NCI-H446 treated with DMSO at 0.1 percent for 48 hours (cell line): ENCODE measurements at regions not wholly inside any gene's neighbourhood (a gene's known extent, or its start where the extent isn't known, plus 50 kb on each side); places are given as distances from the start of the nearest gene placed in this dataset.
"Not testable (repeated sequence)": the region's sequence is repeated elsewhere in the genome, so short reads cannot be mapped to it uniquely, and the experiment has no call there.

Experiments used
- DNase-seq: peaks from one replicate; lab custom pipeline; 2025; lab: John Stamatoyannopoulos, UW

GRCh38 chr6:48994811-48995210, 468.2 kb downstream of the MMUT start:
- peak; percentile 52 for DNase-seq

- no peak for DNase-seq
Observed at GRCh38 chr6:48990739-48991138, 472.3 kb downstream of the MMUT start.

GRCh38 chr6:48986845-48987244, 476.2 kb downstream of the MMUT start:
- DNase-seq: no peak

- DNase-seq: no peak
Observed at GRCh38 chr6:48986105-48986504, 476.9 kb downstream of the MMUT start.

GRCh38 chr6:48985025-48985424, 478.0 kb downstream of the MMUT start:
- no peak for DNase-seq

- not testable (repeated sequence) for DNase-seq
Observed at GRCh38 chr6:48983968-48984367, 479.1 kb downstream of the MMUT start.

- DNase-seq: no peak
Observed at GRCh38 chr6:48983377-48983776, 479.7 kb downstream of the MMUT start.

GRCh38 chr6:48979806-48980205, 483.2 kb downstream of the MMUT start:
- DNase-seq: no peak

- DNase-seq: no peak
Observed at GRCh38 chr6:48979085-48979484, 484.0 kb downstream of the MMUT start.

GRCh38 chr6:48978016-48978415, 485.0 kb downstream of the MMUT start:
- DNase-seq: no peak

- DNase-seq: no peak
Observed at GRCh38 chr6:48977573-48977972, 485.5 kb downstream of the MMUT start.

GRCh38 chr6:48973491-48973890, 489.6 kb downstream of the MMUT start:
- no peak for DNase-seq

- peak; percentile 83 for DNase-seq
Observed at GRCh38 chr6:48961781-48962415, 501.2 kb downstream of the MMUT start.

- DNase-seq: no peak
Observed at GRCh38 chr6:48959251-48960060, 503.6 kb downstream of the MMUT start.

GRCh38 chr6:48957781-48958180, 505.3 kb downstream of the MMUT start:
- no peak for DNase-seq

- DNase-seq: no peak
Observed at GRCh38 chr6:48951917-48952316, 511.1 kb downstream of the MMUT start.

GRCh38 chr6:48944276-48944675, 518.8 kb downstream of the MMUT start:
- DNase-seq: not testable (repeated sequence)

GRCh38 chr6:48933136-48933535, 529.9 kb downstream of the MMUT start:
- no peak for DNase-seq

GRCh38 chr6:48928937-48929336, 534.1 kb downstream of the MMUT start:
- no peak for DNase-seq

GRCh38 chr6:48922837-48923236, 540.2 kb downstream of the MMUT start:
- DNase-seq: no peak

GRCh38 chr6:48919555-48919954, 543.5 kb downstream of the MMUT start:
- no peak for DNase-seq

- no peak for DNase-seq
Observed at GRCh38 chr6:48917233-48917632, 545.8 kb downstream of the MMUT start.

GRCh38 chr6:48916607-48917006, 546.4 kb downstream of the MMUT start:
- no peak for DNase-seq

GRCh38 chr6:48915591-48915990, 547.5 kb downstream of the MMUT start:
- DNase-seq: no peak
